ENCODE measurements at regions not wholly inside any gene's neighbourhood (a gene's known extent, or its start where the extent isn't known, plus 50 kb on each side); places are given as distances from the start of the nearest gene placed in this dataset.

DNA sequence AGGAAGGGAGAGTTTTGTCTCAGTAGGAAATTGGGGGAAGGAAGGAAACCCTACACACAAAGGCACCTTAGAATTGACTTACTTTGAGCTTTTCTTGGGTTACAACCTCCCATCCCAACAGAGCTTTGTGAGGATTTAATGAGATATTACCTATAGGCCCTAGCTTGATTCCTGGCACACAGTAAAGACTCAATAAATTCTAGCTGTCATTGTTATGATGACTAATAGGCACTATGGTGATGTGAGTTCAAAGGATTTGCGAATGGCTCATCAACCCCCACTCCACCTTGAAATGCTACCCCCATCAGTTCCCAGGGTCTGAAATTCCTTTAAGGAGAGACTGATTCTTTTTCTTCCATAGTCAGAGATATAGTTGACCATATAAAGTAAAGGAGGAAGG is 67.9 kb upstream of the SMNDC1 start:
- no peak for DNase-seq (ENCODE audit: low spot score)
- Histone ChIP-seq H3K4me3 (ENCODE audit: low read depth in 1 of 3, low read length in 3 of 3) (no peak overlapping the region), H3K9me3 (ENCODE audit: control insufficient read depth in 4 of 4, low read length in 3 of 4) (no peaks in the 10 kb centered on the region), H3K9ac (ENCODE audit: low read depth in 1 of 2, low read length in 2 of 2) (no peak overlapping the region), H3K36me3 (ENCODE audit: control insufficient read depth in 4 of 4, insufficient read depth in 3 of 4, low read depth in 1 of 4, low read length in 3 of 4) (no peaks in the 10 kb centered on the region), H3K27ac (ENCODE audit: low read depth in 1 of 2, low read length in 2 of 2) (no peak overlapping the region), H3K27me3 (ENCODE audit: control insufficient read depth in 4 of 4, insufficient read depth in 4 of 4, low read length in 3 of 4) (no peaks in the 10 kb centered on the region), H3K4me1 (ENCODE audit: control insufficient read depth in 4 of 4, insufficient read depth in 4 of 4, low read length in 3 of 4) (no peaks in the 10 kb centered on the region)
- TF ChIP-seq HNF4G (IDR thresholded peaks at IDR 0.05) = no peak
- 86% methylated on average over 1 of the region's 1 CpG for WGBS

- Histone ChIP-seq H3K36me3 (ENCODE audit: control insufficient read depth in 4 of 4, insufficient read depth in 3 of 4, low read depth in 1 of 4, low read length in 3 of 4) (no peaks in the 10 kb centered on the region), H3K9ac (ENCODE audit: low read depth in 1 of 2, low read length in 2 of 2) (no peak overlapping the region), H3K4me1 (ENCODE audit: control insufficient read depth in 4 of 4, insufficient read depth in 4 of 4, low read length in 3 of 4) (no peaks in the 10 kb centered on the region), H3K4me3 (ENCODE audit: low read depth in 1 of 3, low read length in 3 of 3) (no peak overlapping the region), H3K27ac (ENCODE audit: low read depth in 1 of 2, low read length in 2 of 2) (no peak overlapping the region), H3K27me3 (ENCODE audit: control insufficient read depth in 4 of 4, insufficient read depth in 4 of 4, low read length in 3 of 4) (no peaks in the 10 kb centered on the region), H3K9me3 (ENCODE audit: control insufficient read depth in 4 of 4, low read length in 3 of 4) (no peaks in the 10 kb centered on the region)
- WGBS = 94% methylated on average over 6 of the region's 6 CpGs
- no peak for TF ChIP-seq ATF3 (IDR thresholded peaks at IDR 0.05)
- DNase-seq (ENCODE audit: low spot score) = no peak
Observed at GRCh38 chr10:110373059-110373458, 68.3 kb upstream of the SMNDC1 start.

GRCh38 chr10:110373857-110374654 is 69.3 kb upstream of the SMNDC1 start:
- H3K4me1 ChIP-seq (ENCODE audit: control insufficient read depth in 4 of 4, insufficient read depth in 4 of 4, low read length in 3 of 4) = no peaks in the 10 kb centered on the region
- 92% methylated on average over 8 of the region's 8 CpGs for WGBS
- H3K9ac ChIP-seq (ENCODE audit: low read depth in 1 of 2, low read length in 2 of 2) = no peak overlapping the region
- no peaks in the 10 kb centered on the region for H3K9me3 ChIP-seq (ENCODE audit: control insufficient read depth in 4 of 4, low read length in 3 of 4)
- H3K27ac ChIP-seq (ENCODE audit: low read depth in 1 of 2, low read length in 2 of 2) = no peak overlapping the region
- no peak for DNase-seq (ENCODE audit: low spot score)
- no peak overlapping the region for H3K4me3 ChIP-seq (ENCODE audit: low read depth in 1 of 3, low read length in 3 of 3)
- no peaks in the 10 kb centered on the region for H3K36me3 ChIP-seq (ENCODE audit: control insufficient read depth in 4 of 4, insufficient read depth in 3 of 4, low read depth in 1 of 4, low read length in 3 of 4)
- H3K27me3 ChIP-seq (ENCODE audit: control insufficient read depth in 4 of 4, insufficient read depth in 4 of 4, low read length in 3 of 4) = no peaks in the 10 kb centered on the region
- TF ChIP-seq GABPA (IDR thresholded peaks at IDR 0.05 in 1 of 2, conservative IDR thresholded peaks at IDR 0.05 in 1 of 2) = no peak
- no peak for TF ChIP-seq EGR1 (IDR thresholded peaks at IDR 0.05; ENCODE audit: low read depth in 2 of 2)
- TF ChIP-seq JUND (IDR thresholded peaks at IDR 0.05) = no peak
- no peak for TF ChIP-seq YY1 (IDR thresholded peaks at IDR 0.05)
- TF ChIP-seq, protein P1, sequence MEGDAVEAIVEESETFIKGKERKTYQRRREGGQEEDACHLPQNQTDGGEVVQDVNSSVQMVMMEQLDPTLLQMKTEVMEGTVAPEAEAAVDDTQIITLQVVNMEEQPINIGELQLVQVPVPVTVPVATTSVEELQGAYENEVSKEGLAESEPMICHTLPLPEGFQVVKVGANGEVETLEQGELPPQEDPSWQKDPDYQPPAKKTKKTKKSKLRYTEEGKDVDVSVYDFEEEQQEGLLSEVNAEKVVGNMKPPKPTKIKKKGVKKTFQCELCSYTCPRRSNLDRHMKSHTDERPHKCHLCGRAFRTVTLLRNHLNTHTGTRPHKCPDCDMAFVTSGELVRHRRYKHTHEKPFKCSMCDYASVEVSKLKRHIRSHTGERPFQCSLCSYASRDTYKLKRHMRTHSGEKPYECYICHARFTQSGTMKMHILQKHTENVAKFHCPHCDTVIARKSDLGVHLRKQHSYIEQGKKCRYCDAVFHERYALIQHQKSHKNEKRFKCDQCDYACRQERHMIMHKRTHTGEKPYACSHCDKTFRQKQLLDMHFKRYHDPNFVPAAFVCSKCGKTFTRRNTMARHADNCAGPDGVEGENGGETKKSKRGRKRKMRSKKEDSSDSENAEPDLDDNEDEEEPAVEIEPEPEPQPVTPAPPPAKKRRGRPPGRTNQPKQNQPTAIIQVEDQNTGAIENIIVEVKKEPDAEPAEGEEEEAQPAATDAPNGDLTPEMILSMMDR (IDR thresholded peaks at IDR 0.05; ENCODE audit: low read depth, low read length, missing input control) = no peak
- TF ChIP-seq ATF3 (IDR thresholded peaks at IDR 0.05) = no peak
- TF ChIP-seq, protein P2, sequence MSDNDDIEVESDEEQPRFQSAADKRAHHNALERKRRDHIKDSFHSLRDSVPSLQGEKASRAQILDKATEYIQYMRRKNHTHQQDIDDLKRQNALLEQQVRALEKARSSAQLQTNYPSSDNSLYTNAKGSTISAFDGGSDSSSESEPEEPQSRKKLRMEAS (IDR thresholded peaks at IDR 0.05) = no peak
- TF ChIP-seq RAD21 (IDR thresholded peaks at IDR 0.05) = no peak
- TF ChIP-seq NR2F2 (IDR thresholded peaks at IDR 0.05) = no peak
- TF ChIP-seq FOXA1 (IDR thresholded peaks at IDR 0.05) = no peak
- no peak for TF ChIP-seq SP1 (IDR thresholded peaks at IDR 0.05)

Measured in liver (tissue), 8 donors.